ENCODE measurements at regions not wholly inside any gene's neighbourhood (a gene's known extent, or its start where the extent isn't known, plus 50 kb on each side); places are given as distances from the start of the nearest gene placed in this dataset.
"Not testable (repeated sequence)": the region's sequence is repeated elsewhere in the genome, so short reads cannot be mapped to it uniquely, and the experiment has no call there.

DNA sequence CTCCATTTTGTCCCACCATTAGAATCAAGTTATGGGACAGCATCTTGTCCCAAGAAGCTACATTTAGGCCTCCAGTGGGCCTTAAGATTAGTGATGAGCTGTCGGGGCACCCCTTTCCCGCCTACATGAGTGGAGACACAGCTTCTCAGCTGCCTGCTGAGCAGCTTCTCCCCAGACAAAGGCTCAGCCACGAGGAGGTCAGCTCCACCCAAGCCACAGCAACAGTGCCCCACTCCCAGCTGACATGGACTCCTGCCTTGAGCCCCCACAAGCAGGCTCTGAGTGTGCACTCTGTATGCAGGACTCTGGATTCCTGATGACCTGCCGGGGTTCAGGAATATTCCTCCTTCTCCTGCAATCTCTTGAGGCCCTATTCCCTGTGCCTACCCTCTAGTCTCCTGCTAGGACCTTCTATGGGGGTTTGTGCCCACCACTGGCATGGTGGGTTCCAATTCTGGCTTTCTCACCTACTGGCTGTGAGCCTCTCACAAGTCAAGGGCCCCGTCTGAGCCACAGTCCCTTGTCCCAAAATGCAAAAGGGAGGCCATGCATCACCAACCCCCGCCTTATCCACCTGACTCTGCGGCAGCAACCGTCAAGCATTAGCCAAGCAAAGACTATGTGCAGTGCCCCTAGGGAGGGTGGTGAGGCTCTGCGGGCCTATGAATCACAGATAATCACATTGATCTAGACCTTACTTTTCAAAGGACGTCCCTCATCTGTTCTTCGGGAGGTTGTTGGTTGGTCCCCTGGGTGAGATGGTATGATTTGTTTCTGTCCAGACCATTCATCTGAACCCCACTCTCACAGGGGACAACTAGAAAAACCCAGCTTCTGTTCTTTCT, 269.1 kb downstream of the MED10 start:
- DNase-seq (ENCODE audit: low read depth) = no peak

DNA sequence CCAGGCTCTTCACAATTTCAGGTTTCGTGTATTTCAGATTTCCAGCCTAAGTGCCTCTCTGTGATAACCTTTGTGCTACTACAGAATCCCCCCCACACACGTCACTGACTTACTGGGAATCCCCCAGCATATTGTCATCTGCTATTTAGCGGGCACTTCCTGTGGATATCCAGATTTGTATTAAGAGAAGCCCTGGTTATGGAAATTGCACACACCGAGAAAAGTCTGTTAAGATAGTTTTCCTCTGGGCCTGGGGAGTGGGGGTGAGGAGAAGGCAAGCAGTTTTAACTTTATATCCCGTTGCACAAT, 269.9 kb downstream of the MED10 start:
- no peak for DNase-seq (ENCODE audit: low read depth)

DNA sequence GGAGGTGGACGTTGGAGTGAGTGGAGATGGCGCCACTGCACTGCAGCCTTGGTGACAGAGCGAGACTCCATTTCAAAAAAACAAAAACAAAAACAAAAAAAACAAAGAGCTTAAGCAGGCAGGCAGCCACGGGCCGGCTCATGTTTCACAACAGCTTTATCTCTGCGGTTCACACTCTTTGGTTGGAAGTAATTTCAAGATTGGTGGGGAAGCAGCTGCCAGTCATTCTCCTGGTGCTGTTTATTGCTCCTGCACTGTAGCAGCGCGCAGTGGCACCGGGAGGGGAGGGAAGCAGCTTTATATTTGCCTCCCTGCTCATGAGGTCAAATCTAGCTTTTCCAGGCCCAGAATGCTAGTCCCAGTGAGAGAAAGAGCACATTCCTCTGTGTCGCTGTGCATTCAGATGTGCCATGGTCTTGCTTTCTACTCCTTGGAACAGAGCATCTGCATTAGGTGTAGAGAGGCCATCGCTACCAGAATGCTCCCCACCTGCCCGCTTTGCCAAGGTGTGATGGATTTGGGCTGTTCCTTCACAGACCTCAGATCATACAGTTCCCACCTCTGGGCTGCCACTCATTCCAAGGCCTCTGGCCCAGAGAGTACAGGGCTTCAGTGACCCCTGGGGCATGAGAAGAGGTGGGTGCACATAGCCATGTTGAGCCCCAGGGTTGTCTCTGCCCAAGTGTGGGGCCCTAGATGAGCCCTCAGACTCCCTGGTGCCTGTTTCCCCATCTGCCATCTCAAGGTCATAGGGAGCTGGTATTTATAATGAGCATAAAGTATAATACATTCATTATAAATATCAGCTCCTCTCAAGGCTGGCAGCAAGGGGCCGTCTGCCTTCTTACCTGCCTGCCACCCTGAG, 270.4 kb downstream of the MED10 start:
- DNase-seq (ENCODE audit: low read depth) = no peak

DNA sequence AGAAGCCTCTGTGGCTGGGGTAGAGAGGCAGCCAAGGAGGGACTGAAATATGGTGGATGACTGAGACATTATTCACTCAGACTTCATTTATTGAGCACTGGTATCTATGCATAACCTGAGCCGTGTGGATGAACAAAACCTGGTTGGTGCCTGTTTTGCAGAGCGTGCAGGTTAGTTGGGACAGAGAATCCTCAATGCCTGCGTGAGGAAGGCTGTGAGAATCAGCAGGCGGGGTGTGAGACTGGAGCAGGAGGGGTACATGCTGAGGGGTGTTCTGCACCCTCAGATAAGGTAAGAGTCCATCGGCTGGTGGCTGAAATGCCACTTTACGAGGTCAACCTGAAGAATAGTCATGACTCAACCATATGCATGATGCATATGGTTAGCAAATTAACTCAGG, 271.6 kb downstream of the MED10 start:
- DNase-seq (ENCODE audit: low read depth) = no peak

DNA sequence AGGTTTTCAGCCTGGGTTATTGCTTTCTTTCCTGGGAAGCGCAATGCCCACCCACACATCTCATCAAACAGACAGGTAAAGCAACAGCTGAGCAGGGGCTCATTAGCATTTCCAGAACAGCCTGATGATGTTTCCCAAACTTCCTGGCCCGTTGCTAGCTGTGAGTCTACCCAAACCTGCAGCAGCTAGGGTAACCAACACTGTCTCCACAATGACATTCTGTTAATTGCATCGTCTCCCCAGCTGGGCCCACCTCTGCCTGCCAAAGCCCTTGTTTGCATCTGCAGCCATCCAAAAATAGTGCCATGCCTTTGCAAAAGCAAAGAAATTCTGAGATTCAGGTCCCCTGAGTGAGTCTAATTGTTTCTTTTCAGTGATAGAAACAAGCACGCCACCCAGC, 273.0 kb downstream of the MED10 start:
- DNase-seq (ENCODE audit: low read depth) = no peak

DNA sequence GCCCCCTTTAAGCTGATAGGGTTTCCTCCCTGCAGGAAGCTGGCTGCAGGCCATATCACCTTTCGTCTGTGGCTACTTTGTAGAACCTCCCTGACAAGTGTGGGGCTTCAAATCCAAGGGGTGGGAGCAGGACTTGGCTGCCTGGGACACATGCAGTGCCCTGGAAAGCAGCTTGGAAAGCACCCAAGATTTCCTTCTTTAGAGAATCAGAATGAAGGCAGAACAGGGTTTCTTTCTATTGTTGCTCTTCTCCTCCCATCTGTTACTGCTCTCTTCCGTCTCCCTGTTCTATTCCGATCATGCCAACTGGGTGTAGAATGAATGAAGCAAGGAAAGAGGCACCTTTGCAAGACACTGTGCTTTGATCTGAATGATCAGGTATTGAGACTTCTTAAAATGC, 282.2 kb downstream of the MED10 start:
- DNase-seq (ENCODE audit: low read depth) = no peak

DNA sequence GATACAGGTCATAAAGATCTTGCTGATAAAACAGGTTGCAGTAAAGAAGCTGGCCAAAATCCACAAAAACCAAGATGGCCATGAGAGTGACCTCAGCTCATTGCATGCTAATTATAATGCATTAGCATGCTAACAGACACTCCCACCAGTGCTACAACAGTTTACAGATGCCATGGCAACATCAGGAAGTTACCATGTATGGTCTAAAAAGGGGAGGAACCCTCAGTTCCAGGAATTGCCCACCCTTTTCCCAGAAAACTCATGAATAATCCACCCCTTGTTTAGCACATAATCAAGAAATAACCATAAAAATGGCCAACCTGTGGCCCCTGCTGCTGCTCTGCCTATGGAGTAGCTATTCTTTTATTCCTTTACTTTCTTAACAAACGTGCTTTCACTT, 284.2 kb downstream of the MED10 start:
- not testable (repeated sequence) for DNase-seq (ENCODE audit: low read depth)

DNA sequence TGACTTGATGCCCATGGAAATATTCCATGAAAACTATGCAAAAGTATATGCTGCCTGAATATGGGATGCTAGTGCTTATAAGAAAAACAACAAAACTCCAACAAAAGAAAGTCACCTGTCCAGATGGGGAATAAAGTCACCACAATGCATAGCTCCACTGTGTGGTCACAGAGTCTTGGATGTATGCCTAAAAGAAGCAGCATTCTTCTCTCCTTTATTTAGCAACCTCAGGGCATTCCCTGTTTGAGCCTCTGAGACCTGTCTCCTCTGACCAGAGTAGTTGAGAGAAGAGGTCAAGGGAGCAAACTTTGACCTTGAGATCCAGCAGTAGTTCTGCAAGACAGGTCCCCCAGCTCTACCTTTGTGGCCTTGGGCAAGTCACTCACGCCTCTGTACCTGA, 287.5 kb downstream of the MED10 start:
- no peak for DNase-seq (ENCODE audit: low read depth)

DNA sequence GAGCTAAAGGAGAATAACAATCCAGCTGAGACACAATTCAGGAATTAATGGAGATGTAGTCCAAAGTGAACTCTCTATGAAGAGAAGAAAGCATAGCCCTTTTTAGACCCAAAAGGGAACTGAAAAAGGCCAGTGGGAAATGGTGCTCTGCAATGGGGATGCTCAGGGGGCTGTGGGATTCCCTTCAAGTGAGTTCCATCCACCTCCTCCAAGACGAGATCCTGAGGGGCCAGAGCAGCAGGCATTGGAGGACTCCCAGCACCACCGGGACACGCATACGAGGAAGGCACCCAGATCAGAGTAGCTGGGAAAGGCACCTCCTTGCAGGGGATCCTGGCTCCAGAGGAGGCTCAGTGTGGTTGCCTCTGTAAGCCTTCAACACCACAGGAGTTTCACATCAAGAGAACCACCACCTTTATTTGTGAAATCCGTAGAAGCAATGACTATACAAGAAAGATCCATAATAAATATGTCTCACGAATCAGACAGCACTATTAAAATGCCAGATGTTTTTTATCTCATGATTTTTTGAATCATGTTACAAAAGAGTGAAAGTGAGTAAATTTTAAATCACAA, 288.2 kb downstream of the MED10 start:
- no peak for DNase-seq (ENCODE audit: low read depth)

DNA sequence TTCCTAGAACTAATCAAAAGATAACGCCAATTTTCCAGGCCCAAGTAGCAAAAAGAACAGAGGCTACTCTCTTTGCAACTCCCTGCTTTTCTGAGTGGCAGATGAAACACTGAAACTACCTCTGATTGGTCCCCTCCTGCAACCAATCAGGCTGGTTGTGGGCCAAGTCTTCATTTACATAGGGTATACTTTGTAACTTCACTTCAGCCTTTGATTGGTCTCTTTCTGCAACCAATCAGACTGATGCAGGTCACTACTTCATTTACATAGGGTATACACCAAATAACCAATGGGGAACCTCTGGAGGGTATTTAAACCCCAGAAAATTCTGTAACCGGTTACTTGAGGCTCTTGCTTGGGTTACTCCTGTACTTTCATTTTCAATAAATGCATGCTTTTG, 289.6 kb downstream of the MED10 start:
- DNase-seq (ENCODE audit: low read depth) = no peak

DNA sequence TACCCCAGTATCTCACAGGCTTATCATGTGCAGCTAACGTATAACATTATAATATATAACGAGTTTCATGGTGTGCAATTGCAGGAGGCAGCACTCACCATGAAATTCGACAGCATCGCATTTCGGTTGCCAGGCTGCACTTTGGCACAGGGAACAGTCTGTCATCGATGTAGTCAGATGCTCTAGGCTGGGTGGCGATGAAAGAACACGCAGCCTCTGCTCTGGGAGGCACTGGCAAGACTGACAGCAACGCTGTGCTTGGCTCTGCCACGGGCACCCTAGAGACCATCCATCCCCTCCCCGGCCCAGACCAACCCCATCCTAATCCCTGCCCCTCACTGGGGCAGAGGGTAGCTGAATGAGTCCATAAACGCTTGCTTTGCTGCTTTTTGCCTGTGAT, 290.8 kb downstream of the MED10 start:
- no peak for DNase-seq (ENCODE audit: low read depth)

DNA sequence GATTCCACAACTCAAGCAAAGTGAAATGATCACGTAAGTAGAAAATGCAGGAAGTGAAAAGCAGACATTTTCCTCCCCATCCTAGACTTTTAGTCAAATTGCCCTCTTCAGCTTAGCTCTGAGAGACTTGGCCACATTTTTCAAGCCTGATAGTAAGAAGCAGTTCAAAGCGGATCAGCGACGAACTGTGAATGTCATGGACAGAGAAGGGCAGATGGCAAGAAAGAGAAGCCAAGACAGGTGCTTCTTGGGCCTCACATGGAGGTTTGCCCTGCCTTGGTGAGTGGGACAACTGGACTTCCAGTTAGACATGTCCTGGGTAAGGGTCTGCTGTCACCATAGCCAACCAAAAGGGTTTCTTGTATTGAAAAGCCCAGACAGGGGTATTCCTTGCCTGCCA, 291.5 kb downstream of the MED10 start:
- no peak for DNase-seq (ENCODE audit: low read depth)

DNA sequence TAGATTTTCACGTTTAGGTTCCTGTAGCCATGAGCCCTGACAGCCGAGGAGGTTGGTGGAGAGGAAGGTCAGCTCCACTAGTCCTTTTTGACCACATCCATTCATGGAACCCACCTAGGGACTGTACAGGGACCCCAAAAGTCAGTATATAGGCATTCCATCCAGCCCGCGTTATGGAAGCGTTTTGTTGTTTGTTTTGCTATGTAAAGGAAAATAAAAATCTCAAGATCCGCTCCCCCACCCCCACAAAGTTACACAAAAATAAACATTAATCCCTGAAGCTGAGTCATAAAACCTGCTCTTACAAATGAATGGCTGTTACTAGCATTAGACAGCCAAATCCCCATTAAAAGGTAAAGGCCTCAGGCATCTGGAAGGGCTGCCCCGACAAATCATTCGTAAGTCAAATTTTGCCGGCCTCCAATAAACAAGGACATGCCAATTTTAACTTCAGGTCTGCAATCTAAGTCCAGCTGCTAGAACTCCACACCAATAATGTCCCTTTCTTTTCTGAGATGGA, 292.9 kb downstream of the MED10 start:
- no peak for DNase-seq (ENCODE audit: low read depth)

DNA sequence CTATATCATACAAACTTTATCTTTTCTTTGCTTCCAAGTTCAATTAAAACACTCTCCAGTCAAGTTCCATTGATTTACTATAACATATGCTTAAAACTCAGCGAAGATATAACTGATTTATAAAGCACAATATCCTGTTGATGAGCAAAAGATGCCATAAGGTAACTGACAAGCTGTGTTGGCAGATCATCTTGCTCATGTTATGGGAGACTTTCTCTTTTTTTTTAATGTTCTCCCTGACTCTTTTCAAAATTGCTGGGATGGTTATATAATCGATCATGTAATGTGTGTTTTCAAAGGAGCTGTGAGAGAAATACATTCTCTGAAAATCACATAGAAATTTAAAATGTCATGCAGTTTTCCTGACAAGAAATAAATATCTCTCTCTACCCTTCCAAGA, 293.5 kb downstream of the MED10 start:
- DNase-seq (ENCODE audit: low read depth) = no peak

DNA sequence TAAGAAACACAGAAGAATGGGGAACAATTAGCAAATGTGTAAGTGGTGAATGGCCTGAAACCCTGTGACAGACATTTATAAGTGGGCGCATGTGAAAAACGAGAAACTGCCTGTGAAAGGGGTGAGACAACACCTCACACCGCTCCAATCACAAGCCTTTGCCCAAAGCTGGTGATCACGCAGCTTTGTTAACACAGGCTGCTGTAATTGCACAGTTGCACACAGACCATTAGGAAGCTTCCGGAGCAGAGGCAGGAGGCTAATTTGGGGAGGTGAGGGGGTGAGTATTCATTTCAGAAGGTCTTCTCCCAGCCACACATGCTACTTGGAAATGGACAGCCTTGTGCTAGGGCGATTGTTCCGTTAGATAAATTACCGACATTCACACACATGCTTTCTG, 294.0 kb downstream of the MED10 start:
- no peak for DNase-seq (ENCODE audit: low read depth)

DNA sequence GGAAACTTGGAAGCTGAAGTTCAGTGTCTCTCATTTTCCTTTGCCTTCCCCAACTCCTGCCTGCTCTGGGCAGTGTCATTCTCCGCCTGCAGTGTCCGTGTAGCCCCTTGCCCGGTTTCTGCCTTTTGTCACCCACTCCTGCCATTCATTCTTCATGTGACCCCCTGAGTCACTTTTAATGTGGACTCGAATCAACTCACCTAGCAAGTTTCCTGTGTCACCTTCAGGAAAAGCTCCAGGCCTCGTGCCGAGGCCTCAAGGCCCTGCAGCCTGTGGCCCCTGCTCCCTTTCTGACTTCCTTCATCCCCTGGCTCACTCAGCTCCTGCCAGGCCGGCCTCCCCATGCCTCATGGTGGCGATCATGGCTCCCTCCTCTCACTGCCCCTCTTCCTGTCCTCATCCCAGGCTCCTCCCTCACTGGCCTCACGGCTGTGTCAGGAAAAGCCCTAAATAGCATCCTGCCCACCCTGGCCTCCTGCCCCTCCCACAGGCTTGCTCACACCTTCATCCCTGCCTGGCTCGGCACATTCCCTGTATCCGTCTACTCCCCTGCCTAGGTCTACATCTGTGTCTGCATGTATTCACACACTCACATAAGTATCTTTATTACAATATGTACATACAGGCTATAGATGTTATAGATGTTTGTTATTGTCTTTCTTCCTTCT, 294.9 kb downstream of the MED10 start:
- DNase-seq (ENCODE audit: low read depth) = no peak

DNA sequence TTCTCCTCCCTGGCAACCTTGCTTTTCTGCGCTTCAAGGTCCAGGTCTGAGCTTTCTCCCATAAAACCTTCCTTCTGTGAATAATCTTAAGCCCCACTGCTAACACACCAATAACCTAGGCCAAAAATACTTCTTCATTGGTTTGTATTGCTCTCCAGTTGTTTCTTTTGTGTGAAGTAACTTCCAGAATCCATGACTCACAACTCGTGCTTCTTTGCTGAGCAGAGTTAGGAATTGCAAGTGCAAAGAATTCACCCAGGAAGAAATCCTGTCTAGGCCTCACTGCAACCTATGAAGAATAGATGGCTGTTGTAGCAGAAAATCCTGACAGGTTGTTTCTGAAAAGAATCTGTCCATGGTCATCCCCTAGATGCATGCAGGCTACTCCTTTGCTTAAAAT, 295.7 kb downstream of the MED10 start:
- no peak for DNase-seq (ENCODE audit: low read depth)

DNA sequence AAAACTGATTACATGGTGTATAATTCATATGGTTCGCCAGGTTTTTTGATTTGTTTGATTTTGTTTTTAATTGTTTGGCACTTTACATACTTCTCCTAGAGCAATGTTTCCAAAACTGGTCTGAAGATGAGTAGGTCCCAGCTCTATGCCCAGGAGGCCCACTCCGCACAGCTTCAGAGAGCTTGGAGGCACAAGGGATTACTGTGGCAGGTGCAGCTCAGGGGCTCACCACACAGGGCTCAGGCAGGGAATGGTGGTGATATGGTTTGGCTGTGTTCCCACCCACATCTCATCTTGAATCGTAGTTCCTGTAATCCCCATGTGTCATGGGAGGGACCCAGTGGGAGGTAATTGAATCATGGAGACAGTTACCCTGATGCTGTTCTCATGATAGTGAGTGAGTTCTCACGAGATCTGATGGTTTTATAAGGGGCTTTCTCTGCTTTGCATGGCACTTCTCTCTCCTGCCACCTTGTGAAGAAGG, 296.6 kb downstream of the MED10 start:
- DNase-seq (ENCODE audit: low read depth) = no peak

DNA sequence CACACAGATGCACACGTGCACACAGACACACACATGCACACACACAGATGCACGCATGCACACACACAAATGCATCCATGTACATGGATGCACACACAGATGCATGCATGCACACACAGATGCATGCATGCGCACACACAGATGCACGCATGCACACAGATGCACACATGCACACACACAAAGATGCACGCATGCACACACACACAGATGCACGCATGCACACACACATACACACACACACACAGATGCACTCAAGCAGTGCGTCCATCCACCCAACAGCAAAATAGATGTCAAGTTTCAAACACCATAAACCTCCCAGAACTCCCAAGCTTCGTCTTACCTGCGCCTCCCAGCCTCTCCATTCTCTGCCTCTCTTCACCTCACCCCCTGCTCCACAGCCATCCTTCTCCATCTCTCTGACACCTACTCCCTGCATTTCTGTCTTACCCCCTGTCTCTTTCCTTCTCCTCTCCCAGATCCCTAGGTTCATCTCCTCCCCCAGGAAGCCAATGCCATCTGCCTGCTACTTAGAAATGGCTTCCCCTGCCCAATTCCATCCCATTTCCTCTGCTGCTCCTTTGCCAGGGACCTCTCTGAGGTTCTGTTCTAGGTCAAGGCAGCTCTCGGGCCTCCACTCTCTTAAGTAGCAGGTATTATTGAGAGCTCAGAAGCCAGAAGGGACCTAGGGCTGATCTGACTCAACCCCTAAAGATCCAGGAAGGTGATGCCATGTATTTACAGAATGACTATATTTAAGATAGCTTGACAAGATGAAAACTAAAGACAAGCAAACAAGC, 297.2 kb downstream of the MED10 start:
- DNase-seq (ENCODE audit: low read depth) = peak; percentile 1

DNA sequence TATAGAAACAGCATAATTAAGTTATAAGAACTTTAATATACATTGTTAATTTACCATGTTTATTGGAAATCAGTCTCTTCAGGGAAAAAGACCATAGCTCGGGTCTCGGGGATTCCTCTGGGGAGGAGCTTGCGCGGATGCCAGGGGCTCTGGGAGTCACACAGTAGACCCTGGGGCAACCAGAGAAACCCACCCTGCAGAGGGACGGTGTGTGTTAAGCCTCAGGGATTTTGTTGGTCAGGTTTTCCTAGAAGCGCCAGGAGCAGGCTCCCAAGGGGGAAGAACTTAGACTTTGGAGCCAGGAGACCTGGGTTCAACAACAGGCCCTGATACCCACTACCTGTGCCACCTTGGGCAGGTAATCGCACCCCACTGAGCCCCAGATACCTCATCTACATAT, 297.9 kb downstream of the MED10 start:
- DNase-seq (ENCODE audit: low read depth) = no peak

DNA sequence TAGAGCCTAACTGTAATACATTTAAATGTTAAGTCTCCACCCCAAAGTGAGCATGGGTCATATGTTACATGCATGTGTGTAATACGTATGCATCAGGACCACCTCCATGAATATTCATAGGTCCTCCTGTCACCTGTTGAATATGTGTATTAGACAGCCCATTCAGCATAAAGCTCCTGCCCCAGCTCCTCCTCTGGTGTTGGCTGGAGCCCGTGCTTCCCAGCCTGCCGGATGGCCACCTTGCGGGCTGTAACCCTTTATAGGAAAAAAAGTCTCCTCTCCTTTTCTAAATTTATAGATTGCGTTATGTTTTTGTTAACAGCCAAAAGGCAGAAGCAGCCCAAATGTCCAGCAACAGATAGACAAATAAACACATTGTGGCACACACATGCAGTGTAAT, 299.5 kb downstream of the MED10 start:
- no peak for DNase-seq (ENCODE audit: low read depth)

All from fibroblast of gingiva (primary cell).